A549 (cell line): ENCODE measurements at regions not wholly inside any gene's neighbourhood (a gene's known extent, or its start where the extent isn't known, plus 50 kb on each side); places are given as distances from the start of the nearest gene placed in this dataset.

Source experiments
- ATAC-seq, 2 experiments: fragments of 200-7000 bp in 1 of 2; fragments of >200 bp in 1 of 2; cut with Nextera tagmentation in 1 of 2; cut with Tn5 transposase in 1 of 2; 3 replicates each; pipeline versions ENCODE4 v1.8.0 to v1.9.1; 2018 to 2020; ENCODE audit warnings: mild to moderate bottlenecking in 1 of 2, moderate library complexity in 1 of 2
- CTCF ChIA-PET: fragments of 300-600 bp; sonication (Branson Sonifier 250); formaldehyde crosslinking; extraction: SDS; loops from one replicate; lab custom pipeline; 2021; ENCODE audit warnings: antibody characterized with exemption, inconsistent platforms; lab: Yijun Ruan, JAX
- POLR2A ChIA-PET: fragments of 350-600 bp; formaldehyde crosslinking; extraction: SDS; loops from one replicate; lab custom pipeline; 2021; ENCODE audit warnings: antibody characterized with exemption, inconsistent platforms; lab: Yijun Ruan, JAX
- DNase-seq, 2 experiments: peaks; one replicate each; pipeline versions ENCODE4 v3.0.0 to v3.0.0-alpha.2; 2011 to 2016; ENCODE audit warnings: low read depth in 1 of 2, low spot score in 1 of 2
- FAIRE-seq: peaks from 2 replicates; lab custom pipeline; 2011; peaks lifted over from hg19 to GRCh38; lab: Jason Lieb, UNC
- H3K27ac ChIP-seq, 2 experiments: fragments of >200 bp; sonication (Bioruptor Twin); formaldehyde crosslinking; 3 replicates each; pipeline ENCODE4 v1.5.1; 2016 to 2017
- H3K4me1 ChIP-seq: fragments of >200 bp; sonication (Bioruptor Twin); formaldehyde crosslinking; 3 replicates; pipeline ENCODE4 v1.6.1; 2016
- H3K4me2 ChIP-seq: fragments of >200 bp; sonication (Bioruptor Twin); formaldehyde crosslinking; 3 replicates; pipeline ENCODE4 v1.6.1; 2016
- H3K4me3 ChIP-seq: fragments of >200 bp; sonication (Bioruptor Twin); formaldehyde crosslinking; 3 replicates; pipeline ENCODE4 v1.5.1; 2016
- H3K9me3 ChIP-seq: fragments of >200 bp; sonication (Bioruptor Twin); formaldehyde crosslinking; 3 replicates; pipeline ENCODE4 v1.6.1; 2016
- BCL3 ChIP-seq: fragments of >200 bp; sonication (Bioruptor Twin); formaldehyde crosslinking; IDR thresholded peaks from 3 replicates; pipeline ENCODE4 v1.6.1; 2016
- BHLHE40 ChIP-seq: IDR thresholded peaks from 2 replicates; pipeline ENCODE4 v1.6.1; 2012; ENCODE audit warnings: low read depth, low read length, inconsistent platforms
- CEBPB ChIP-seq, 2 experiments: fragments of >200 bp in 1 of 2; sonication (Bioruptor Twin) in 1 of 2; formaldehyde crosslinking in 1 of 2; IDR thresholded peaks; 2 replicates each; pipeline ENCODE4 v1.6.1; 2012 to 2016
- CTCF ChIP-seq: fragments of >200 bp; sonication (Bioruptor Twin); formaldehyde crosslinking; IDR thresholded peaks from 3 replicates; pipeline ENCODE4 v1.5.1; 2016
- EHF ChIP-seq: fragments of 250-450 bp; sonication (Bioruptor Pico); IDR thresholded peaks from 2 replicates; pipeline ENCODE4 v1.5.0; 2020; ENCODE audit warnings: mild to moderate bottlenecking
- ESRRA ChIP-seq: fragments of 150-350 bp; IDR thresholded peaks from 2 replicates; pipeline ENCODE4 v1.6.1; 2014; ENCODE audit warnings: mild to moderate bottlenecking, low read length, borderline replicate concordance
- FOSL2 ChIP-seq, 2 experiments: fragments of 450-650 bp in 1 of 2; fragments of >200 bp in 1 of 2; sonication (Bioruptor Twin) in 1 of 2; formaldehyde crosslinking; IDR thresholded peaks; 2 replicates each; pipeline versions ENCODE4 v1.5.0 to v1.6.1; 2016 to 2020; ENCODE audit warnings: mild to moderate bottlenecking in 1 of 2, moderate library complexity in 1 of 2
- HEYL ChIP-seq: fragments of 250-450 bp; sonication (Bioruptor Pico); IDR thresholded peaks from 2 replicates; pipeline ENCODE4 v1.8.0; 2021; ENCODE audit warnings: mild to moderate bottlenecking, moderate library complexity
- JUNB ChIP-seq: fragments of >200 bp; sonication (Bioruptor Twin); formaldehyde crosslinking; IDR thresholded peaks from 2 replicates; pipeline ENCODE4 v1.6.1; 2016
- KDM1A ChIP-seq: fragments of 200-600 bp; sonication (generic); IDR thresholded peaks from 2 replicates; pipeline ENCODE4 v1.6.1; 2016; ENCODE audit warnings: low read depth, mild to moderate bottlenecking
- NR3C1 ChIP-seq: fragments of >200 bp; sonication (Bioruptor Twin); formaldehyde crosslinking; IDR thresholded peaks from 3 replicates; pipeline ENCODE4 v1.6.1; 2017
- PHF8 ChIP-seq: fragments of 200-600 bp; sonication (generic); IDR thresholded peaks from 2 replicates; pipeline ENCODE4 v1.6.1; 2016; ENCODE audit warnings: low read depth, mild to moderate bottlenecking, antibody characterized with exemption, moderate library complexity, borderline replicate concordance
- POLR2AphosphoS2 ChIP-seq: conservative IDR thresholded peaks from 2 replicates; pipeline ENCODE4 v1.6.1; 2012; ENCODE audit warnings: low read length, improper control_type of control experiment, inconsistent platforms
- RNF2 ChIP-seq: fragments of 200-600 bp; sonication (generic); IDR thresholded peaks from 2 replicates; pipeline ENCODE4 v1.6.1; 2016; ENCODE audit warnings: low read depth, mild to moderate bottlenecking, antibody characterized with exemption, moderate library complexity, borderline replicate concordance
- ZSCAN20 ChIP-seq: fragments of 250-450 bp; sonication (Bioruptor Pico); IDR thresholded peaks from 2 replicates; pipeline ENCODE4 v1.8.0; 2022; ENCODE audit warnings: mild to moderate bottlenecking, moderate library complexity
- WGBS: methylation state at CpG from one replicate; pipeline ENCODE4 v1.1.6; 2017; ENCODE audit errors: missing lambda C conversion rate; 5-methylcytosine and 5-hydroxymethylcytosine counted together
- TF ChIP-seq, protein P1 (sequence below): fragments of 200-600 bp; sonication (generic); IDR thresholded peaks from 2 replicates; pipeline ENCODE4 v1.6.1; 2016; ENCODE audit warnings: antibody characterized with exemption, mild to moderate bottlenecking, moderate library complexity
- TF ChIP-seq, protein P2 (sequence below): fragments of 250-450 bp; sonication (Bioruptor Pico); IDR thresholded peaks from 2 replicates; pipeline ENCODE4 v1.5.0; 2021; ENCODE audit warnings: mild to moderate bottlenecking, moderate library complexity, borderline replicate concordance

DNA sequence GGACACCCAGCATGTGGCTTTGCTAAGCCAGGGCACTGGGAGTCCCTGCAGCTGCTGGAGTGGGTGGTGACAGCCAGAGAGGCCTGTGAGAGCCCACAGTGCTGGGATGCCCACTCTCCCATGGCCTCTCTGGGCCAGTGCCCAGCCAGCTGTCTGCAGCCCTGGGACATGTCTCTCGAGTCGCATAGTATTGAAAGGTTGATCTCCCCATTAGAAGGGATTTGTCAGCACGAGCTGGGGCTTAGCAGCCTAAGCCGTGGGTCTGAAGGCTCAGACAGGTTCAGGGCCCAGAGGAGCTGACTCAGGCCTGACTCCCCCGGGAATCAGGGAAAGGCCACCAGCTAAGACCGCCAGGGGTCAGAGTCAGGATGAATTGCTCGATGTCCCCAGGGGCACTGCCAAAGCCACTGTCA, 53.5 kb downstream of the FOXD2 start:
- ChIA-PET POLR2A (no interaction called here), CTCF (interaction anchor here (1.0 to 1.7 kb wide), 3 partner anchors 10 to 55 kb away, joined by 3 to 5 read pairs (median 4); no protein-coding TSS in a partner anchor)
- no peak overlapping the region for H3K4me3 ChIP-seq
- DNase-seq, result no peak
- H3K27ac ChIP-seq, result no peak overlapping the region
- TF ChIP-seq KDM1A, result no peak
- no peak for TF ChIP-seq ZSCAN20 (CRISPR knock-in tag)
- TF ChIP-seq EHF (CRISPR knock-in tag), result no peak
- TF ChIP-seq, protein P1, sequence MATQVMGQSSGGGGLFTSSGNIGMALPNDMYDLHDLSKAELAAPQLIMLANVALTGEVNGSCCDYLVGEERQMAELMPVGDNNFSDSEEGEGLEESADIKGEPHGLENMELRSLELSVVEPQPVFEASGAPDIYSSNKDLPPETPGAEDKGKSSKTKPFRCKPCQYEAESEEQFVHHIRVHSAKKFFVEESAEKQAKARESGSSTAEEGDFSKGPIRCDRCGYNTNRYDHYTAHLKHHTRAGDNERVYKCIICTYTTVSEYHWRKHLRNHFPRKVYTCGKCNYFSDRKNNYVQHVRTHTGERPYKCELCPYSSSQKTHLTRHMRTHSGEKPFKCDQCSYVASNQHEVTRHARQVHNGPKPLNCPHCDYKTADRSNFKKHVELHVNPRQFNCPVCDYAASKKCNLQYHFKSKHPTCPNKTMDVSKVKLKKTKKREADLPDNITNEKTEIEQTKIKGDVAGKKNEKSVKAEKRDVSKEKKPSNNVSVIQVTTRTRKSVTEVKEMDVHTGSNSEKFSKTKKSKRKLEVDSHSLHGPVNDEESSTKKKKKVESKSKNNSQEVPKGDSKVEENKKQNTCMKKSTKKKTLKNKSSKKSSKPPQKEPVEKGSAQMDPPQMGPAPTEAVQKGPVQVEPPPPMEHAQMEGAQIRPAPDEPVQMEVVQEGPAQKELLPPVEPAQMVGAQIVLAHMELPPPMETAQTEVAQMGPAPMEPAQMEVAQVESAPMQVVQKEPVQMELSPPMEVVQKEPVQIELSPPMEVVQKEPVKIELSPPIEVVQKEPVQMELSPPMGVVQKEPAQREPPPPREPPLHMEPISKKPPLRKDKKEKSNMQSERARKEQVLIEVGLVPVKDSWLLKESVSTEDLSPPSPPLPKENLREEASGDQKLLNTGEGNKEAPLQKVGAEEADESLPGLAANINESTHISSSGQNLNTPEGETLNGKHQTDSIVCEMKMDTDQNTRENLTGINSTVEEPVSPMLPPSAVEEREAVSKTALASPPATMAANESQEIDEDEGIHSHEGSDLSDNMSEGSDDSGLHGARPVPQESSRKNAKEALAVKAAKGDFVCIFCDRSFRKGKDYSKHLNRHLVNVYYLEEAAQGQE, result no peak
- no peak for TF ChIP-seq CEBPB (IDR thresholded peaks at IDR 0.05)
- no peak for TF ChIP-seq BCL3
- no peak for TF ChIP-seq FOSL2 (IDR thresholded peaks at IDR 0.05)
- TF ChIP-seq FOSL2 (CRISPR knock-in tag; IDR thresholded peaks at IDR 0.05), result no peak
- TF ChIP-seq JUNB, result no peak
- TF ChIP-seq HEYL (CRISPR knock-in tag), result no peak
- no peak for TF ChIP-seq CTCF
- TF ChIP-seq, protein P2, sequence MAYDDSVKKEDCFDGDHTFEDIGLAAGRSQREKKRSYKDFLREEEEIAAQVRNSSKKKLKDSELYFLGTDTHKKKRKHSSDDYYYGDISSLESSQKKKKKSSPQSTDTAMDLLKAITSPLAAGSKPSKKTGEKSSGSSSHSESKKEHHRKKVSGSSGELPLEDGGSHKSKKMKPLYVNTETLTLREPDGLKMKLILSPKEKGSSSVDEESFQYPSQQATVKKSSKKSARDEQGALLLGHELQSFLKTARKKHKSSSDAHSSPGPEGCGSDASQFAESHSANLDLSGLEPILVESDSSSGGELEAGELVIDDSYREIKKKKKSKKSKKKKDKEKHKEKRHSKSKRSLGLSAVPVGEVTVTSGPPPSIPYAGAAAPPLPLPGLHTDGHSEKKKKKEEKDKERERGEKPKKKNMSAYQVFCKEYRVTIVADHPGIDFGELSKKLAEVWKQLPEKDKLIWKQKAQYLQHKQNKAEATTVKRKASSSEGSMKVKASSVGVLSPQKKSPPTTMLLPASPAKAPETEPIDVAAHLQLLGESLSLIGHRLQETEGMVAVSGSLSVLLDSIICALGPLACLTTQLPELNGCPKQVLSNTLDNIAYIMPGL (CRISPR knock-in tag), result no peak
- TF ChIP-seq BHLHE40, result no peak
- no peak for TF ChIP-seq ESRRA
- no CpG with 5 or more reads among the region's 7 CpGs for WGBS
- no peak for FAIRE-seq
- no peak overlapping the region for H3K4me2 ChIP-seq
- H3K9me3 ChIP-seq, result no peaks in the 10 kb centered on the region
- H3K4me1 ChIP-seq, result peaks cover 13% of the 10 kb centered on the region
- ATAC-seq, result peak in 1 of 2 experiments; percentile 14; a peak in 2 of 6 replicates

DNA sequence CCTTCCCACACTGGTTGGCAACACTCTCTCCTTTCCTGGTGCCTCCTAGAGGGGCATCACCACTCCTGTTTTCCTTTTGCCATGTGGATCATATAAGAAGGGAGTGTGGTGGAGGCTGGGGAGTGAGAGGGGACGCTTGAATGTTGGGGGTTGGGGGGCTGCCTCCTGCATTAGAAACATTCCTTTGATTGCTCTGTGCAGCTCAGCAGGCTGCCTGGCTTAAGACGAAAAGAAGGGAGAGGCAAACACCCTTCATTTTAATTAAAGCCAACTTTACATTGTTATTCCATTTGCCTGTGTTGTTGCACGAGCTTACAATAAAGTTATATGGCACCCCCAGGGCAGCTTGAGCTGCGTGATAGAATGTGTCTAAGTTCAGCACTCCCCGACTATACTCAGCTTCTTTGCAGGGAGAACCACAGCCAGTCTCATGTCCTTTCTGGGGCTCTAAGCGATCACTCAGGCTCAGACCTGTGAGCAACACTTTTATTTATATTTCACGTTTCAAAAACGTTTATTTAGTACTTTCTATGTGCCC, 57.4 kb downstream of the FOXD2 start:
- FAIRE-seq, result no peak
- no peak for ATAC-seq
- no peak overlapping the region for H3K27ac ChIP-seq
- no peak for DNase-seq
- no peak overlapping the region for H3K4me3 ChIP-seq
- H3K4me2 ChIP-seq, result no peak overlapping the region
- WGBS, result 29% methylated on average over 8 of the region's 8 CpGs
- TF ChIP-seq, protein P1, result no peak
- TF ChIP-seq RNF2 (no peak), ZSCAN20 (CRISPR knock-in tag) (no peak), POLR2AphosphoS2 (no peak), PHF8 (no peak), NR3C1 (no peak), EHF (CRISPR knock-in tag) (no peak)
- no peaks in the 10 kb centered on the region for H3K9me3 ChIP-seq
- ChIA-PET CTCF (interaction anchor here (2.6 kb wide), 1 partner anchor 58 kb away, joined by 9 read pairs; the partner anchor contains the start of gene FOXD2), POLR2A (no interaction called here)
- H3K4me1 ChIP-seq, result no peaks in the 10 kb centered on the region
